H1 (cell line): ENCODE measurements at regions not wholly inside any gene's neighbourhood (a gene's known extent, or its start where the extent isn't known, plus 50 kb on each side); places are given as distances from the start of the nearest gene placed in this dataset.

ENCODE experiments used
- CTCF ChIA-PET: fragments of 300-600 bp; sonication (Branson Sonifier 250); formaldehyde crosslinking; loops from one replicate; lab custom pipeline; 2021; ENCODE audit not compliant: partially characterized antibody; lab: Charles Lee
- POLR2A ChIA-PET: fragments of 300-600 bp; sonication (Branson Sonifier 250); formaldehyde crosslinking; loops from one replicate; lab custom pipeline; 2021; ENCODE audit warnings: inconsistent platforms; ENCODE audit not compliant: partially characterized antibody; lab: Charles Lee
- DNase-seq, 2 experiments: peaks; one replicate each; pipeline versions ENCODE4 v3.0.0 to v3.0.0-alpha.2; 2010 to 2022; ENCODE audit warnings: low spot score in 2 of 2, low read depth in 1 of 2, mixed read lengths in 1 of 2
- FAIRE-seq: peaks from 2 replicates; lab custom pipeline; 2011; peaks lifted over from hg19 to GRCh38; lab: Jason Lieb, UNC
- H2AFZ ChIP-seq: 2 replicates; pipeline ENCODE4 v1.8.1; 2012; ENCODE audit warnings: low read length, inconsistent platforms
- H2AK5ac ChIP-seq: 2 replicates; pipeline ENCODE4 v1.6.1; 2013; ENCODE audit warnings: low read depth, low read length
- H2BK120ac ChIP-seq: replicated peaks from 2 replicates; pipeline ENCODE3; 2013; ENCODE audit warnings: low read depth, low read length, inconsistent platforms
- H2BK12ac ChIP-seq: 2 replicates; pipeline ENCODE4 v1.6.1; 2013; ENCODE audit warnings: low read depth, low read length
- H2BK15ac ChIP-seq: 2 replicates; pipeline ENCODE4 v1.6.1; 2013; ENCODE audit warnings: low read length
- H2BK20ac ChIP-seq: 2 replicates; pipeline ENCODE4 v1.6.1; 2013; ENCODE audit warnings: low read length
- H2BK5ac ChIP-seq: 2 replicates; pipeline ENCODE4 v1.6.1; 2013; ENCODE audit warnings: low read depth, low read length
- H3K14ac ChIP-seq: 2 replicates; pipeline ENCODE4 v1.6.1; 2013; ENCODE audit warnings: inconsistent platforms; ENCODE audit not compliant: insufficient read length
- H3K18ac ChIP-seq: 2 replicates; pipeline ENCODE4 v1.6.1; 2013; ENCODE audit warnings: low read length; ENCODE audit errors: extremely low read depth
- H3K23ac ChIP-seq: 2 replicates; pipeline ENCODE4 v1.6.1; 2013; ENCODE audit warnings: inconsistent platforms; ENCODE audit not compliant: insufficient read length
- H3K23me2 ChIP-seq: 2 replicates; pipeline ENCODE4 v1.6.1; 2013; ENCODE audit warnings: low read depth, low read length
- H3K27ac ChIP-seq: 2 replicates; pipeline ENCODE4 v1.6.1; 2011; ENCODE audit warnings: low read depth, low read length, inconsistent platforms
- H3K27me3 ChIP-seq, 4 experiments: replicated peaks in 1 of 4; 1 replicate in 1 of 4; 2 replicates in 3 of 4; pipeline versions ENCODE4 v1.6.1 to v1.8.1; 2011 to 2013; ENCODE audit warnings: low read length in 3 of 4, mild to moderate bottlenecking in 3 of 4, inconsistent platforms in 2 of 4, mixed read lengths in 2 of 4, moderate library complexity in 1 of 4; ENCODE audit not compliant: control insufficient read depth in 3 of 4, insufficient read depth in 3 of 4; ENCODE audit errors: extremely low read depth in 1 of 4
- H3K36me3 ChIP-seq, 4 experiments: 2 replicates each; pipeline versions ENCODE4 v1.6.1 to v1.8.1; 2011 to 2013; ENCODE audit warnings: mild to moderate bottlenecking in 4 of 4, low read length in 3 of 4, moderate library complexity in 2 of 4, control low read depth in 1 of 4, inconsistent platforms in 1 of 4; ENCODE audit not compliant: insufficient read depth in 4 of 4, control insufficient read depth in 2 of 4
- H3K4ac ChIP-seq: replicated peaks from 2 replicates; pipeline ENCODE3; 2013; ENCODE audit warnings: low read length, low read depth, mixed read lengths, inconsistent platforms; ENCODE audit not compliant: insufficient read length
- H3K4me1 ChIP-seq, 4 experiments: replicated peaks in 1 of 4; 1 replicate in 1 of 4; 2 replicates in 3 of 4; pipeline versions ENCODE4 v1.6.1 to v1.8.1; 2011 to 2013; ENCODE audit warnings: low read length in 3 of 4, inconsistent platforms in 2 of 4, mixed read lengths in 1 of 4; ENCODE audit not compliant: insufficient read depth in 4 of 4, control insufficient read depth in 3 of 4
- H3K4me2 ChIP-seq, 2 experiments: 2 replicates each; pipeline versions ENCODE4 v1.6.1 to v1.8.1; 2011 to 2013; ENCODE audit warnings: low read depth in 2 of 2, low read length in 2 of 2, control low read depth in 1 of 2, inconsistent platforms in 1 of 2, mild to moderate bottlenecking in 1 of 2; ENCODE audit not compliant: insufficient read depth in 1 of 2
- H3K4me3 ChIP-seq, 4 experiments: fragments of 200-600, 300-600 bp in 1 of 4; sonication (generic), shearing (Covaris generic), sonication (Bioruptor Twin) in 1 of 4; 2 replicates each; pipeline versions ENCODE4 v1.5.1 to v1.8.1; 2011 to 2016; ENCODE audit warnings: low read length in 4 of 4, low read depth in 3 of 4, control low read depth in 2 of 4, inconsistent platforms in 2 of 4, mild to moderate bottlenecking in 2 of 4, mixed read lengths in 1 of 4, moderate library complexity in 1 of 4; ENCODE audit not compliant: insufficient read depth in 2 of 4; ENCODE audit errors: extremely low read depth in 1 of 4
- H3K56ac ChIP-seq: replicated peaks from 2 replicates; pipeline ENCODE3; 2013; ENCODE audit warnings: low read depth, mild to moderate bottlenecking, mixed read lengths, low read length, inconsistent platforms; ENCODE audit not compliant: insufficient read length
- H3K79me1 ChIP-seq: 2 replicates; pipeline ENCODE4 v1.6.1; 2013; ENCODE audit warnings: low read depth, low read length, control low read depth
- H3K79me2 ChIP-seq, 2 experiments: 2 replicates each; pipeline versions ENCODE4 v1.6.1 to v1.8.1; 2012 to 2013; ENCODE audit warnings: low read length in 2 of 2, mild to moderate bottlenecking in 2 of 2, inconsistent platforms in 1 of 2; ENCODE audit not compliant: insufficient read depth in 2 of 2, control insufficient read depth in 1 of 2
- H3K9ac ChIP-seq, 4 experiments: replicated peaks in 1 of 4; 1 replicate in 1 of 4; 2 replicates in 3 of 4; pipeline versions ENCODE4 v1.6.1 to v1.8.1; 2011 to 2013; ENCODE audit warnings: low read depth in 3 of 4, low read length in 3 of 4, control low read depth in 2 of 4, mild to moderate bottlenecking in 2 of 4, moderate library complexity in 2 of 4, inconsistent platforms in 1 of 4; ENCODE audit errors: extremely low read depth in 1 of 4
- H3K9me3 ChIP-seq, 2 experiments: 2 replicates each; pipeline versions ENCODE4 v1.6.1 to v1.8.1; 2012 to 2013; ENCODE audit warnings: mild to moderate bottlenecking in 2 of 2, moderate library complexity in 2 of 2, control low read depth in 1 of 2, inconsistent platforms in 1 of 2, low read depth in 1 of 2, low read length in 1 of 2, mixed read lengths in 1 of 2; ENCODE audit not compliant: insufficient read depth in 2 of 2
- H4K20me1 ChIP-seq, 2 experiments: replicated peaks in 1 of 2; 2 replicates each; pipeline versions ENCODE3 to v1.8.1; 2011 to 2013; ENCODE audit warnings: inconsistent platforms in 2 of 2, low read length in 2 of 2, mild to moderate bottlenecking in 1 of 2; ENCODE audit not compliant: insufficient read depth in 2 of 2, control insufficient read depth in 1 of 2
- H4K5ac ChIP-seq: 2 replicates; pipeline ENCODE4 v1.6.1; 2013; ENCODE audit warnings: low read length, low read depth, mixed read lengths, inconsistent platforms; ENCODE audit not compliant: insufficient read length
- H4K8ac ChIP-seq: 2 replicates; pipeline ENCODE4 v1.8.0; 2013; ENCODE audit warnings: mild to moderate bottlenecking, moderate library complexity, low read length, inconsistent platforms; ENCODE audit not compliant: insufficient read depth; ENCODE audit errors: extremely low read depth
- H4K91ac ChIP-seq: replicated peaks from 2 replicates; pipeline ENCODE3; 2013; ENCODE audit warnings: low read length, mixed read lengths, inconsistent platforms; ENCODE audit not compliant: insufficient read length
- GTF2F1 ChIP-seq: IDR thresholded peaks from 2 replicates; pipeline ENCODE4 v1.6.1; 2012; ENCODE audit warnings: low read depth, low read length, improper control_type of control experiment, borderline replicate concordance
- WGBS, 2 experiments: shearing (Covaris generic) in 1 of 2; methylation state at CpG; one replicate each; pipeline versions ENCODE4 v1.1.6 to v1.1.7; 2013 to 2015; ENCODE audit warnings: low lambda C conversion rate in 2 of 2, mixed read lengths in 2 of 2, inconsistent platforms in 1 of 2, low coverage in 1 of 2, missing lambda C conversion rate in 1 of 2; ENCODE audit not compliant: insufficient replicate concordance in 2 of 2, insufficient coverage in 1 of 2, insufficient read length in 1 of 2; ENCODE audit errors: extremely low coverage in 1 of 2, missing lambda C conversion rate in 1 of 2; 5-methylcytosine and 5-hydroxymethylcytosine counted together
- TF ChIP-seq, protein P1 (sequence below), 3 experiments: IDR thresholded peaks; 1 replicate in 2 of 3; 2 replicates in 1 of 3; pipeline versions ENCODE4 v1.5.1 to v1.6.1; 2011; ENCODE audit warnings: low read length in 3 of 3, mild to moderate bottlenecking in 3 of 3, inconsistent platforms in 2 of 3, low read depth in 1 of 3, moderate library complexity in 1 of 3; ENCODE audit not compliant: insufficient read depth in 1 of 3; ENCODE audit errors: control extremely low read depth in 1 of 3

DNA sequence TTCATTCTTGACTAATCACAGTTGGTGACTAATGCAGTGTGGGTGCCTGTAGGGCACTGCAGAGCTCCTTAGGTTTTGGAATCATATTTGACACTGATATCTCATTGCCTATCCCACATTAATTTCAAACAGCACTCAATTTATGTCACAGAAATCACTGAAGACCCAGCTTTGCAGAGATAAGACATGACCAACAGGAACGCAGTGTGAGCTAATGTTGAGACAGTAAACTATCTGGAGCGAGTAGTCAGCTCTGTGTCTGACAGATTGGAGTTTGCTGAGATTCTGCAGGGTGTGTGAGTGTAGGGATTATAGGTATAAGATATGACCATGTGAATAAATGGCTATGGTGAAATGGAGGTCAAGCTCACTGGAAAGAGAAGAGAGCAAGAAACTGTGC, 1586.1 kb upstream of the AGA start:
- Histone ChIP-seq H3K79me1 (no peaks in the 10 kb centered on the region), H2BK12ac (no peak overlapping the region), H3K4me1 (no peaks in the 10 kb centered on the region), H4K5ac (no peak overlapping the region), H3K23me2 (no peaks in the 10 kb centered on the region), H3K4me2 (no peak overlapping the region), H3K4ac (no peak overlapping the region), H2BK15ac (no peak overlapping the region), H4K8ac (no peak overlapping the region), H2AK5ac (no peak overlapping the region), H4K91ac (no peak overlapping the region), H3K9me3 (peaks cover 4 to 5% of the 10 kb centered on the region in 2 experiments; a peak in 3 of 4 replicates), H3K27ac (no peak overlapping the region), H3K56ac (no peak overlapping the region), H2BK20ac (no peak overlapping the region), H4K20me1 (no peaks in the 10 kb centered on the region), H3K79me2 (no peaks in the 10 kb centered on the region), H2BK120ac (no peak overlapping the region), H3K27me3 (no peaks in the 10 kb centered on the region), H3K14ac (no peak overlapping the region), H2BK5ac (no peak overlapping the region), H3K36me3 (no peaks in the 10 kb centered on the region), H3K23ac (no peak overlapping the region), H3K18ac (no peak overlapping the region), H3K4me3 (no peak overlapping the region), H2AFZ (no peak overlapping the region), H3K9ac (no peak overlapping the region)
- POLR2A ChIA-PET = no interaction called here
- no peak for FAIRE-seq
- CTCF ChIA-PET = interaction anchor here (1.0 to 1.5 kb wide), 2 partner anchors 11 to 230 kb away, joined by 3 read pairs; no protein-coding TSS in a partner anchor
- DNase-seq = no peak
- 91% methylated on average over 2 of the region's 2 CpGs; no CpG with 5 or more reads in 1 of the 2 experiments for WGBS, 2 experiments
- TF ChIP-seq, protein P1, sequence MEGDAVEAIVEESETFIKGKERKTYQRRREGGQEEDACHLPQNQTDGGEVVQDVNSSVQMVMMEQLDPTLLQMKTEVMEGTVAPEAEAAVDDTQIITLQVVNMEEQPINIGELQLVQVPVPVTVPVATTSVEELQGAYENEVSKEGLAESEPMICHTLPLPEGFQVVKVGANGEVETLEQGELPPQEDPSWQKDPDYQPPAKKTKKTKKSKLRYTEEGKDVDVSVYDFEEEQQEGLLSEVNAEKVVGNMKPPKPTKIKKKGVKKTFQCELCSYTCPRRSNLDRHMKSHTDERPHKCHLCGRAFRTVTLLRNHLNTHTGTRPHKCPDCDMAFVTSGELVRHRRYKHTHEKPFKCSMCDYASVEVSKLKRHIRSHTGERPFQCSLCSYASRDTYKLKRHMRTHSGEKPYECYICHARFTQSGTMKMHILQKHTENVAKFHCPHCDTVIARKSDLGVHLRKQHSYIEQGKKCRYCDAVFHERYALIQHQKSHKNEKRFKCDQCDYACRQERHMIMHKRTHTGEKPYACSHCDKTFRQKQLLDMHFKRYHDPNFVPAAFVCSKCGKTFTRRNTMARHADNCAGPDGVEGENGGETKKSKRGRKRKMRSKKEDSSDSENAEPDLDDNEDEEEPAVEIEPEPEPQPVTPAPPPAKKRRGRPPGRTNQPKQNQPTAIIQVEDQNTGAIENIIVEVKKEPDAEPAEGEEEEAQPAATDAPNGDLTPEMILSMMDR (IDR thresholded peaks at IDR 0.05; ENCODE audit: control extremely low read depth in 1 of 3, insufficient read depth in 1 of 3, low read depth in 1 of 3, low read length in 3 of 3) = no peak
- TF ChIP-seq GTF2F1 = no peak
